ENCODE measurements at regions not wholly inside any gene's neighbourhood (a gene's known extent, or its start where the extent isn't known, plus 50 kb on each side); places are given as distances from the start of the nearest gene placed in this dataset.

DNA sequence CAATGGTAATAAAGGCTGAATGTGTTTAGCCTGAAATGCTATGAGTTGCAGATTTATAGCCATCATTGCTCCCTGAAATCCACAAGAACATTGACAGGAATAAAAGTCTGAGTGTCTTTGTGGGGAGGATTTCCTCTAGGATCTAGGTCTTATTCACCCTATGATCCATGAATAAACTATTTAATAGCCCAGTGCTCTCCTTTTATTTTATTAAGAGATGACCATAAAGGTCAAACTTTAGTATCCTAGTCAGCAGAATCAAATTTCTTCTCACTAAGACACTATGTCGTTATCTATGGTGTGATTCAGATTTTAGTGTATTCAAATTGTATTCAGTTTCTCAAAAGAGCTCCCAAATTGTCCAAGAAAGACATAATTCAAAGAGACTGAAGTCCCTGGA lies 67.8 kb upstream of the AKR1E2 start:
- TF ChIP-seq, protein P1, sequence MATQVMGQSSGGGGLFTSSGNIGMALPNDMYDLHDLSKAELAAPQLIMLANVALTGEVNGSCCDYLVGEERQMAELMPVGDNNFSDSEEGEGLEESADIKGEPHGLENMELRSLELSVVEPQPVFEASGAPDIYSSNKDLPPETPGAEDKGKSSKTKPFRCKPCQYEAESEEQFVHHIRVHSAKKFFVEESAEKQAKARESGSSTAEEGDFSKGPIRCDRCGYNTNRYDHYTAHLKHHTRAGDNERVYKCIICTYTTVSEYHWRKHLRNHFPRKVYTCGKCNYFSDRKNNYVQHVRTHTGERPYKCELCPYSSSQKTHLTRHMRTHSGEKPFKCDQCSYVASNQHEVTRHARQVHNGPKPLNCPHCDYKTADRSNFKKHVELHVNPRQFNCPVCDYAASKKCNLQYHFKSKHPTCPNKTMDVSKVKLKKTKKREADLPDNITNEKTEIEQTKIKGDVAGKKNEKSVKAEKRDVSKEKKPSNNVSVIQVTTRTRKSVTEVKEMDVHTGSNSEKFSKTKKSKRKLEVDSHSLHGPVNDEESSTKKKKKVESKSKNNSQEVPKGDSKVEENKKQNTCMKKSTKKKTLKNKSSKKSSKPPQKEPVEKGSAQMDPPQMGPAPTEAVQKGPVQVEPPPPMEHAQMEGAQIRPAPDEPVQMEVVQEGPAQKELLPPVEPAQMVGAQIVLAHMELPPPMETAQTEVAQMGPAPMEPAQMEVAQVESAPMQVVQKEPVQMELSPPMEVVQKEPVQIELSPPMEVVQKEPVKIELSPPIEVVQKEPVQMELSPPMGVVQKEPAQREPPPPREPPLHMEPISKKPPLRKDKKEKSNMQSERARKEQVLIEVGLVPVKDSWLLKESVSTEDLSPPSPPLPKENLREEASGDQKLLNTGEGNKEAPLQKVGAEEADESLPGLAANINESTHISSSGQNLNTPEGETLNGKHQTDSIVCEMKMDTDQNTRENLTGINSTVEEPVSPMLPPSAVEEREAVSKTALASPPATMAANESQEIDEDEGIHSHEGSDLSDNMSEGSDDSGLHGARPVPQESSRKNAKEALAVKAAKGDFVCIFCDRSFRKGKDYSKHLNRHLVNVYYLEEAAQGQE (IDR thresholded peaks at IDR 0.05; ENCODE audit: insufficient replicate concordance, low read depth) = no peak
- TF ChIP-seq, protein P2, sequence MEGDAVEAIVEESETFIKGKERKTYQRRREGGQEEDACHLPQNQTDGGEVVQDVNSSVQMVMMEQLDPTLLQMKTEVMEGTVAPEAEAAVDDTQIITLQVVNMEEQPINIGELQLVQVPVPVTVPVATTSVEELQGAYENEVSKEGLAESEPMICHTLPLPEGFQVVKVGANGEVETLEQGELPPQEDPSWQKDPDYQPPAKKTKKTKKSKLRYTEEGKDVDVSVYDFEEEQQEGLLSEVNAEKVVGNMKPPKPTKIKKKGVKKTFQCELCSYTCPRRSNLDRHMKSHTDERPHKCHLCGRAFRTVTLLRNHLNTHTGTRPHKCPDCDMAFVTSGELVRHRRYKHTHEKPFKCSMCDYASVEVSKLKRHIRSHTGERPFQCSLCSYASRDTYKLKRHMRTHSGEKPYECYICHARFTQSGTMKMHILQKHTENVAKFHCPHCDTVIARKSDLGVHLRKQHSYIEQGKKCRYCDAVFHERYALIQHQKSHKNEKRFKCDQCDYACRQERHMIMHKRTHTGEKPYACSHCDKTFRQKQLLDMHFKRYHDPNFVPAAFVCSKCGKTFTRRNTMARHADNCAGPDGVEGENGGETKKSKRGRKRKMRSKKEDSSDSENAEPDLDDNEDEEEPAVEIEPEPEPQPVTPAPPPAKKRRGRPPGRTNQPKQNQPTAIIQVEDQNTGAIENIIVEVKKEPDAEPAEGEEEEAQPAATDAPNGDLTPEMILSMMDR (IDR thresholded peaks at IDR 0.05; ENCODE audit: insufficient read depth, low read length) = no peak
- TF ChIP-seq SPI1 (IDR thresholded peaks at IDR 0.05; ENCODE audit: borderline replicate concordance, low read depth) (no peak), POLR2AphosphoS5 (IDR thresholded peaks at IDR 0.05; ENCODE audit: low read depth) (no peak), GABPA (IDR thresholded peaks at IDR 0.05; ENCODE audit: low read depth) (no peak)
- H3K27ac ChIP-seq (replicated peaks) = no peak overlapping the region
- no peak for DNase-seq (ENCODE audit: low read depth in 1 of 2, low spot score in 1 of 2)
- H3K4me3 ChIP-seq (replicated peaks; ENCODE audit: insufficient read depth, low read length) = no peak overlapping the region
- no peaks in the 10 kb centered on the region for H3K27me3 ChIP-seq (ENCODE audit: insufficient read depth, poor library complexity, severe bottlenecking)

DNA sequence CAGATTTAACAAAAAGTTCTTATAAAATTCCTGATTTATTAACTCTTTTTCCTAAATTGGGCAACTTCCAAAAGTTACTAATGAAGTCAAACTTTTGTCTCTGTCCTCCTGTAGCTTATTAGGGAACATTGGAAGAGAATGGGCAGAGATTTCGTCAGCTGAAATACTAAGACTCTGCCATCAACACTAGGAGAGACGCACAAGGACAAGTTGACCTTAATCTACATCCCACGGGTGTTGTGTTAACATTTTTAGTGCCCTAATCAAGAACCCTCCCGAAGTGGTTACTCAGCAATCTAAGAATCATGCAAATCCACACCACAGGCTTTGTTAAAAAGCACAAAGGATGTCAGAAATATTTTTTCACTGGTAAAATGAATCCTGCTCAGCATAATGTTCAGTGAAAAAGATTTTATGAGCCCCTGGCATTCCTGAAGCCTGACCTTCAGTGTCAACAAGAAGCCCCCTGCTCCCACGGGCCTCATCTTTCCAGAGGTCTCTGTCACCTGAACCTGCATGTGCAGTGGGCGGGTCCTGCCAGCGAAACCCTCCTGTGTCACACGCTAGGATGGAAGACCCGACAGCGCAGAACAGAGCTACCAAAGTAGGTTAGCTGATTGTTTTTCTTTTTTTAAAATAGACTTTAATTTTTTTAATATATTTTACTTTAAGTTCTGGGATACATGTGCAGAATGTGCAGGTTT lies 70.6 kb upstream of the AKR1E2 start:
- no peak overlapping the region for H3K27ac ChIP-seq (replicated peaks)
- TF ChIP-seq, protein P2 (IDR thresholded peaks at IDR 0.05; ENCODE audit: insufficient read depth, low read length) = no peak
- TF ChIP-seq SPI1 (IDR thresholded peaks at IDR 0.05; ENCODE audit: borderline replicate concordance, low read depth) (no peak), POLR2AphosphoS5 (IDR thresholded peaks at IDR 0.05; ENCODE audit: low read depth) (no peak), GABPA (IDR thresholded peaks at IDR 0.05; ENCODE audit: low read depth) (no peak)
- TF ChIP-seq, protein P1 (IDR thresholded peaks at IDR 0.05; ENCODE audit: insufficient replicate concordance, low read depth) = no peak
- H3K27me3 ChIP-seq (ENCODE audit: insufficient read depth, poor library complexity, severe bottlenecking) = no peaks in the 10 kb centered on the region
- no peak for DNase-seq (ENCODE audit: low read depth in 1 of 2, low spot score in 1 of 2)
- H3K4me3 ChIP-seq (replicated peaks; ENCODE audit: insufficient read depth, low read length) = no peak overlapping the region

DNA sequence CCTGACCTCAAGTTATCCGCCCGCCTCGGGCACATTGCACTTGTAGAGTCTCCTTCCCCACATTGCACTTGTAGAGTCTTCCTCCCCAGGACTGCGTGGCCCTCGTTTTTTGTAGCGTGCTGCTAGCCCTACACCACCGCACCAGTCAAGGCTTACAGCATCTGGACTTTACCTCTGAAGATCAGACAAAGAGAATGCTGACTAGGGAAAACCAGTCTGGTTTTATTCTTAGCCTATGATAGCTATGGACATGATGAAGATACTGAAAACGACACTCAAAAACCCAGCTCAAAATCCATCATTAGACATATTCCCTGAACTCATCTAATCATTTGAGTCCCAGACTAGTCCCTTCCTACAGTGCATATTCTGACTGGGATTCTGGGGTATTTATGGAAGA lies 71.9 kb upstream of the AKR1E2 start:
- no peak for TF ChIP-seq POLR2AphosphoS5 (IDR thresholded peaks at IDR 0.05; ENCODE audit: low read depth)
- TF ChIP-seq GABPA (IDR thresholded peaks at IDR 0.05; ENCODE audit: low read depth) = no peak
- TF ChIP-seq, protein P1 (IDR thresholded peaks at IDR 0.05; ENCODE audit: insufficient replicate concordance, low read depth) = no peak
- TF ChIP-seq, protein P2 (IDR thresholded peaks at IDR 0.05; ENCODE audit: insufficient read depth, low read length) = no peak
- no peak for TF ChIP-seq SPI1 (IDR thresholded peaks at IDR 0.05; ENCODE audit: borderline replicate concordance, low read depth)
- Histone ChIP-seq H3K27me3 (ENCODE audit: insufficient read depth, poor library complexity, severe bottlenecking) (no peaks in the 10 kb centered on the region), H3K27ac (replicated peaks) (no peak overlapping the region), H3K4me3 (replicated peaks; ENCODE audit: insufficient read depth, low read length) (no peak overlapping the region)
- no peak for DNase-seq (ENCODE audit: low read depth in 1 of 2, low spot score in 1 of 2)
